GM12892 (cell line): ENCODE measurements at regions not wholly inside any gene's neighbourhood (a gene's known extent, or its start where the extent isn't known, plus 50 kb on each side); places are given as distances from the start of the nearest gene placed in this dataset.

Source experiments
- POLR2A ChIP-seq: IDR thresholded peaks from 2 replicates; pipeline ENCODE4 v1.6.1; 2011; ENCODE audit warnings: low read depth, low read length, control low read depth
- TAF1 ChIP-seq: IDR thresholded peaks from 2 replicates; pipeline ENCODE4 v1.6.1; 2011; ENCODE audit warnings: low read depth, mild to moderate bottlenecking, control low read depth, low read length, borderline replicate concordance

- no peak for TF ChIP-seq TAF1
- no peak for TF ChIP-seq POLR2A
These were observed 146.7 kb upstream of the BNIP2 start for GRCh38 chr15:59835776-59836175.
